Gastroesophageal sphincter (tissue), 4 donors: ENCODE measurements at regions not wholly inside any gene's neighbourhood (a gene's known extent, or its start where the extent isn't known, plus 50 kb on each side); places are given as distances from the start of the nearest gene placed in this dataset.

Source experiments
- ATAC-seq: fragments of 150-250 bp; one replicate; pipeline ENCODE4 v1.9.1; 2016; ENCODE audit warnings: mild to moderate bottlenecking, moderate library complexity
- H3K27ac ChIP-seq, 4 donors: fragments of 200-600 bp; sonication (generic) in 3 of 4; 1 replicate in 3 of 4; 2 replicates in 1 of 4; pipeline ENCODE4 v1.5.1; 2016 to 2019
- H3K27me3 ChIP-seq: fragments of 200-600 bp; sonication (generic); one replicate; pipeline ENCODE4 v1.5.1; 2019
- H3K36me3 ChIP-seq, 2 donors: fragments of 200-600 bp; sonication (generic); one replicate each; pipeline ENCODE4 v1.5.1; 2019; ENCODE audit warnings: control low read depth in 1 of 2
- H3K4me1 ChIP-seq, 3 donors: fragments of 200-600 bp; sonication (generic); 1 replicate in 2 of 3; 2 replicates in 1 of 3; pipeline ENCODE4 v1.5.1; 2016 to 2019; ENCODE audit warnings: control low read depth in 2 of 3
- H3K4me3 ChIP-seq, 2 donors: fragments of 200-600 bp; sonication (generic); one replicate each; pipeline ENCODE4 v1.5.1; 2019; ENCODE audit warnings: mild to moderate bottlenecking in 1 of 2, moderate library complexity in 1 of 2
- H3K9me3 ChIP-seq, 3 donors: fragments of 200-600 bp; sonication (generic); one replicate each; pipeline ENCODE4 v1.5.1; 2017 to 2019; ENCODE audit warnings: control low read depth in 2 of 3
- CTCF ChIP-seq, 4 experiments: fragments of 200-600 bp in 2 of 4; fragments of 450-650 bp in 2 of 4; sonication (generic) in 1 of 4; IDR thresholded peaks; one replicate each; pipeline ENCODE4 v1.5.1; 2017 to 2019; ENCODE audit warnings: antibody characterized with exemption in 4 of 4, mild to moderate bottlenecking in 2 of 4, moderate library complexity in 2 of 4
- EP300 ChIP-seq: sonication (generic); formaldehyde crosslinking; IDR thresholded peaks from one replicate; pipeline ENCODE4 v1.6.1; 2017; ENCODE audit warnings: antibody characterized with exemption, mild to moderate bottlenecking
- POLR2A ChIP-seq, 2 donors: fragments of 450-650 bp; IDR thresholded peaks; one replicate each; pipeline ENCODE4 v1.6.1; 2017; ENCODE audit warnings: antibody characterized with exemption in 2 of 2, mild to moderate bottlenecking in 2 of 2, moderate library complexity in 1 of 2
- POLR2AphosphoS5 ChIP-seq: sonication (generic); formaldehyde crosslinking; IDR thresholded peaks from one replicate; pipeline ENCODE4 v1.6.1; 2017; ENCODE audit warnings: antibody characterized with exemption
- WGBS, 2 donors: methylation state at CpG; one replicate each; pipeline ENCODE4 v1.1.5; 2018; ENCODE audit warnings: low coverage in 1 of 2; 5-methylcytosine and 5-hydroxymethylcytosine counted together

DNA sequence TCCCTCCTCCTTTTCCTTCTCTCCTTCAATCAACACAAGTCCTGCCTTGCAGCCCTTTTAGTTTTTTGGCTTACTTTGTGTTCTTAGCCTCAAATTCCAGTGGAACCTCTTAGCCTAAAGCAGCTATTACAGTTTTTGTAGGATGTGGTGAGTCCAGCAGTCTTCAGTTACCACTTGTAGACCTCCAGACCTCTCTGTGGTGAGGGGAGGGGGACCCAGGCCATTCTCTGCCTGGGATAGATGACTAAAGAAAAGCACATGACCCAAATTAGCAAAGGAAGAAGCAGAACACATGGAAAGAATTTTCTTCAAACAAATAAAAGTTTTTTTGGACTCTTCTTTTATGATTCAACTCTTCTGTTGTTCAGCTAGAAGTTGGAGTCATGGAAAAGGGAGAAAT lies 246.5 kb downstream of the HAO1 start:
- H3K4me3 ChIP-seq = no peak overlapping the region

DNA sequence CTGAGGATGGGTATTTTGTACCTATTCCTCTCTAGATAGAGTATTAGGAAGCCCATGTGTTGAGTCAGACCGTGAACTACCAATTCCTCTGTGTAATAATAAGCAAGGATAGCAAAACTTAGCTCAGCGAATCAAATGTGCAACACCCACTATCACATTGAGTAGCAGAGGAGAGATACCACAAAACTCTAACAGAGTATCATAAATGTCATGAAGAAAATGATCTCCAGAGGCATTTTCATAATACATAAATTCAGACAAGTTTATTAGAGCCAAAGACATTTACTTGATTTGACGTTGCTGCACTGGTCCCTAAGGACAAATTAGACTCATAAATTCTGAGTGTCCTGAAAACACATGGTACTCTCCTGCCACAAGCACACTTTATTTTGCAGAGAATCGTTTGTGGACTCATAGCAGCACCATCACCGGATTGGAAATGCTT lies 245.2 kb downstream of the HAO1 start:
- Histone ChIP-seq H3K36me3 (no peaks in the 10 kb centered on the region), H3K27me3 (no peaks in the 10 kb centered on the region), H3K27ac (no peak overlapping the region), H3K4me3 (no peak overlapping the region), H3K4me1 (no peaks in the 10 kb centered on the region), H3K9me3 (no peaks in the 10 kb centered on the region)
- no peak for ATAC-seq
- TF ChIP-seq POLR2AphosphoS5 = no peak
- no peak for TF ChIP-seq EP300
- TF ChIP-seq CTCF (IDR thresholded peaks at IDR 0.05) = no peak
- no peak for TF ChIP-seq POLR2A (IDR thresholded peaks at IDR 0.05)
- WGBS, 2 donors = 48 to 73% methylated on average over 4 to 5 of the region's 5 CpGs

More for the DNA sequence above, 246.5 kb downstream of the HAO1 start:
- no peak for TF ChIP-seq CTCF (IDR thresholded peaks at IDR 0.05)
- TF ChIP-seq EP300 = no peak
- TF ChIP-seq POLR2A (IDR thresholded peaks at IDR 0.05) = no peak
- no peak for TF ChIP-seq POLR2AphosphoS5
- no peak for ATAC-seq
- H3K4me1 ChIP-seq = no peaks in the 10 kb centered on the region
- H3K9me3 ChIP-seq = no peaks in the 10 kb centered on the region
- no peaks in the 10 kb centered on the region for H3K36me3 ChIP-seq
- H3K27me3 ChIP-seq = no peaks in the 10 kb centered on the region
- H3K27ac ChIP-seq = no peak overlapping the region

GRCh38 chr20:7695635-7696034 lies 244.6 kb downstream of the HAO1 start:
- Histone ChIP-seq H3K9me3 (no peaks in the 10 kb centered on the region), H3K36me3 (no peaks in the 10 kb centered on the region), H3K27me3 (no peaks in the 10 kb centered on the region), H3K4me3 (no peak overlapping the region), H3K27ac (no peak overlapping the region), H3K4me1 (no peaks in the 10 kb centered on the region)
- no peak for TF ChIP-seq POLR2A (IDR thresholded peaks at IDR 0.05)
- TF ChIP-seq CTCF (IDR thresholded peaks at IDR 0.05) = no peak
- TF ChIP-seq EP300 = no peak
- TF ChIP-seq POLR2AphosphoS5 = no peak
- no peak for ATAC-seq

- Histone ChIP-seq H3K4me3 (no peak overlapping the region), H3K4me1 (no peaks in the 10 kb centered on the region), H3K27ac (no peak overlapping the region), H3K36me3 (no peaks in the 10 kb centered on the region), H3K9me3 (no peaks in the 10 kb centered on the region), H3K27me3 (no peaks in the 10 kb centered on the region)
- no peak for ATAC-seq
- WGBS, 2 donors = 85% methylated on average over 1 of the region's 1 CpG; no CpG with 5 or more reads in 1 of the 2 donors
- TF ChIP-seq EP300 = no peak
- no peak for TF ChIP-seq POLR2A (IDR thresholded peaks at IDR 0.05)
- no peak for TF ChIP-seq CTCF (IDR thresholded peaks at IDR 0.05)
- no peak for TF ChIP-seq POLR2AphosphoS5
Measured at GRCh38 chr20:7696311-7696710, 243.9 kb downstream of the HAO1 start.

DNA sequence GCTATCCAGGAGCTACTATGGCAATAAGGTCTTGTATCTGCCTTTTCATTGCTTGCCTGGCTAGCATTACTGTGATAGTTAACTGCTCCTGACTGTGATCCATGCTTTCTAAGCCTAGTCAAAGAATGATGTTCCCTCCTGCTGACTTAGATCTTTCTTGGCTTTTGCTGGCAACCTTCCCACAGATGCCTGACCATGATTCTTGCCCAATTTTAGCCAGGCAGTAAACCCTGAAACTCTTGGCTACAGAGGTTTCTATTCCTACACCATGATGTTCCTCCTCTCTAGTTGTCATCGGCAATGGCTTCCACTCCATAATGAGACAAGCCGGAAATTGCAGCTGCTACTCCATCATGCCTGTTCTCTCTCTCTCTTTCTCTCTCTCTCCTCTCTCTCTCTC lies 238.1 kb downstream of the HAO1 start:
- WGBS, 2 donors = 73% methylated on average over 2 of the region's 2 CpGs; no CpG with 5 or more reads in 1 of the 2 donors
- Histone ChIP-seq H3K4me3 (no peak overlapping the region), H3K4me1 (no peaks in the 10 kb centered on the region), H3K36me3 (no peaks in the 10 kb centered on the region), H3K9me3 (no peaks in the 10 kb centered on the region), H3K27me3 (no peaks in the 10 kb centered on the region), H3K27ac (no peak overlapping the region)
- TF ChIP-seq CTCF (IDR thresholded peaks at IDR 0.05) = no peak
- TF ChIP-seq EP300 = no peak
- no peak for TF ChIP-seq POLR2AphosphoS5
- TF ChIP-seq POLR2A (IDR thresholded peaks at IDR 0.05) = no peak
- no peak for ATAC-seq
